CD4-positive, alpha-beta T cell treated with Interferon alpha-2 for 1 hour (primary cell): ENCODE measurements at regions not wholly inside any gene's neighbourhood (a gene's known extent, or its start where the extent isn't known, plus 50 kb on each side); places are given as distances from the start of the nearest gene placed in this dataset.
"Not testable (repeated sequence)": the region's sequence is repeated elsewhere in the genome, so short reads cannot be mapped to it uniquely, and the experiment has no call there.

Experiments
- DNase-seq, 2 donors: peaks; one replicate each; pipeline ENCODE4 v3.0.0-alpha.2; 2020 to 2022

- no peak for DNase-seq
Observed at GRCh38 chr5:152711801-152712388, 306.8 kb upstream of the NMUR2 start.

- no peak for DNase-seq
Observed at GRCh38 chr5:152717393-152717792, 312.3 kb upstream of the NMUR2 start.

- DNase-seq = no peak
Observed at GRCh38 chr5:152723482-152723881, 318.4 kb upstream of the NMUR2 start.

- no peak for DNase-seq
Observed at GRCh38 chr5:152730176-152730575, 325.1 kb upstream of the NMUR2 start.

GRCh38 chr5:152736906-152737305 is 331.8 kb upstream of the NMUR2 start:
- no peak for DNase-seq

GRCh38 chr5:152739916-152740315 is 334.8 kb upstream of the NMUR2 start:
- DNase-seq = no peak

- DNase-seq = not testable (repeated sequence)
Observed at GRCh38 chr5:152741126-152741525, 336.0 kb upstream of the NMUR2 start.

- not testable (repeated sequence) for DNase-seq
Observed at GRCh38 chr5:152787709-152788217, 382.7 kb upstream of the NMUR2 start.

GRCh38 chr5:152801886-152802285 is 396.8 kb upstream of the NMUR2 start:
- no peak for DNase-seq

GRCh38 chr5:152804179-152804578 is 399.1 kb upstream of the NMUR2 start:
- DNase-seq = no peak

GRCh38 chr5:152811988-152812387 is 406.9 kb upstream of the NMUR2 start:
- DNase-seq = no peak

- no peak for DNase-seq
Observed at GRCh38 chr5:152813526-152813925, 408.4 kb upstream of the NMUR2 start.

GRCh38 chr5:152819891-152820290 is 414.8 kb upstream of the NMUR2 start:
- DNase-seq = no peak

- DNase-seq = no peak
Observed at GRCh38 chr5:152824316-152824715, 419.2 kb upstream of the NMUR2 start.

- no peak for DNase-seq
Observed at GRCh38 chr5:152838241-152838786, 433.2 kb upstream of the NMUR2 start.

GRCh38 chr5:152844713-152845112 is 439.6 kb upstream of the NMUR2 start:
- DNase-seq = no peak

GRCh38 chr5:152853361-152853760 is 448.3 kb upstream of the NMUR2 start:
- DNase-seq = no peak

GRCh38 chr5:152855441-152855840 is 450.4 kb upstream of the NMUR2 start:
- DNase-seq = no peak

GRCh38 chr5:152861231-152861630 is 456.2 kb upstream of the NMUR2 start:
- no peak for DNase-seq

- no peak for DNase-seq
Observed at GRCh38 chr5:152864447-152864846, 459.4 kb upstream of the NMUR2 start.

- DNase-seq = no peak
Observed at GRCh38 chr5:152864991-152865390, 459.9 kb upstream of the NMUR2 start.

GRCh38 chr5:152869971-152870370 is 464.9 kb upstream of the NMUR2 start:
- DNase-seq = no peak

- DNase-seq = no peak
Observed at GRCh38 chr5:152882621-152883020, 477.5 kb upstream of the NMUR2 start.

GRCh38 chr5:152883066-152883775 is 478.1 kb upstream of the NMUR2 start:
- no peak for DNase-seq
